HG02938 (cell line): ENCODE measurements at regions not wholly inside any gene's neighbourhood (a gene's known extent, or its start where the extent isn't known, plus 50 kb on each side); places are given as distances from the start of the nearest gene placed in this dataset.

Source experiments
- ATAC-seq: cut with Tn5 transposase; IDR thresholded peaks from one replicate; pipeline ENCODE4 v1.9.1; 2021; ENCODE audit warnings: mild to moderate bottlenecking, moderate library complexity; ENCODE audit not compliant: unreplicated experiment

DNA sequence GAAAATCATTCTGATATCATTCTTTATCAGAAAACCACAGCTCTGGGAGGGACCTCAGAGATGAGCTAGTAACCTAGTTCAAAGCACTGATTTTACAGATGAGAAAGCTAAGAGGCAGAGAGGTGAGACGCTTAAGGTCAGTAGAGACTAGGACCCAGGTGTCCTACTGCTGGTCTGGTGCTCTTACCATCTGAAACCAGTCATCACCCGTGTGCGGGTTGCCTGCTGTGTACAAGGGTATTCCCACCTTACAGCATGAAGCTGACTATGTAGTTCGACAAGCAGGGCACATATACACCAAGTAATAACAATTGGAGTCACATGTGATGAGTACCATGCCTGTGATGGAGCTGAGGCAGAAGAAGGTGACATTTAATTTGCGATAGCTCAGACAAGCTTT, 133.7 kb downstream of the ADAMTS15 start:
- ATAC-seq: no peak

DNA sequence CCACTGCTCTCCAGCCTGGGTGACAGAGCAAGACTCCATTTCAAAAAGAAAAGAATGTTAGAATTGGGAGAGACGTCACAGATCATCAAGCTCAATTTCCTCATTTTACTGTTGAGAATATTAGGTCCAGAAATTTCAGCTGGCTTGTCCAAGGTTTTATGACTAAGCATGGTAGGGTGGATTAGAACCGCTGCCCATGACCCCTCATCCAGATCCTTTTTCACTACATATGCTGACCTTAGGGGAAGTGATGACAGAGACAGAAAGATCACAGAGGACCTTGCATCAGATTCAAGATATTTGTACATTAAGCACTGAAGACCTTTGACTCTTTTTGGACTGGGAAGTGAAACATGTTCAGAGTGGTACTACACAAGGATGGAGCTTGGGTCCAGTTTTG, 134.5 kb downstream of the ADAMTS15 start:
- no peak for ATAC-seq

DNA sequence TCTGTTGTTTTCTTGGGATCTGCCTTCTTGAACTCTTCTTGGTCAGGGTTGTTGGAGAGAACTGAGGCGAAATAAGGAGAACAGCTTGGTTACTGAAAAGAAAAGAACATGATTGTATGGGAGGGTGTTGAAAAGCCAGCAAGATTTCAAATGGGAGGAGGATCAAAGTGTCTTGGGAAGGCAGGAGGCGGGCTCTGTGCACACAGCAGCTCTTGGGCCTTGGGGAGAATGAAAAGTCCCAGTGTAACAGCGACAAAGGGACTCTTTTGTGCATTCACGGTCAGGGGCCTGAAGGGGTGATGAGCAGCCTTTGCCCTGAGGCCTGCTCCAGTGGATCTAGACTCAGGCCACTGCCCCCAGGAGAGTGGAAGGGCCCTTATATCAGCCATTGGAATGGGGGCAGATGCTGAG, 135.4 kb downstream of the ADAMTS15 start:
- ATAC-seq: no peak

DNA sequence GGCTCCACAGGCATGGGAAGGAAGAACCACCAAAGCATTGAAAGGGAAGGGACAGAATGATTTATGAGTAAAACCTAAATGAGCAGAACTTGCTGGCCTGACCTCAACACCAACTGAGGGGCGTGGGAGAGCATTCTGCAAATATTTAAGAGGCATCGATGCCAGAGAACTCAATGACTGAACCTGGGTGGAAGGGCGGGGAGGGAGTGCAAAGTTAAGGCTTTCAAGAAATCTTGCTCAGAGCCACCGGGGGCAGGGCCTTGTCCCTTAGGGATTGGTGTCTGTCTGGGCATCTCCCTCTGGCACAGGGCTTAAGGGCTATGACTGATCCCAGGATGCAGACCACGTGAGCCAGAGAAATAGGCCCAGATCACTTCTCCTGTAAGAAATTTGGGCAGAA, 137.1 kb downstream of the ADAMTS15 start:
- no peak for ATAC-seq

DNA sequence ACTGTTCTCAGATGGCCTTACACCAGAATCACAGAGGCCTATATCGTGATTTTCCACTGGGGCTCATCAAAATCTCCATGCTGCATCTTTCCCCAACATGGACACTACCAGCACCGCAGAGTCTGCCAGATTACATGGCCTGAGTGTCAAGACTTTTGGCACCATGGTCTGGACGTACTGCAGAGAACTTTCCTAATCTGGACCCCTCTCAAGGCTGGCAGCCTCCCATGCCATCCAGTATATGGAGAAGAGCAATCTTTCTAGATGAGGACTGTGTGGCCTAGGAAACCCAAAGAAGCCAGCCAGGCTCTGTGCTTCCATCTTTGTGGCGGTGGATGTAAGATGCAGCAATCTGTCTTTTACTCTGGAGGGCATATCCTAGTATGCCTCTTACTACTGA, 139.2 kb downstream of the ADAMTS15 start:
- no peak for ATAC-seq

DNA sequence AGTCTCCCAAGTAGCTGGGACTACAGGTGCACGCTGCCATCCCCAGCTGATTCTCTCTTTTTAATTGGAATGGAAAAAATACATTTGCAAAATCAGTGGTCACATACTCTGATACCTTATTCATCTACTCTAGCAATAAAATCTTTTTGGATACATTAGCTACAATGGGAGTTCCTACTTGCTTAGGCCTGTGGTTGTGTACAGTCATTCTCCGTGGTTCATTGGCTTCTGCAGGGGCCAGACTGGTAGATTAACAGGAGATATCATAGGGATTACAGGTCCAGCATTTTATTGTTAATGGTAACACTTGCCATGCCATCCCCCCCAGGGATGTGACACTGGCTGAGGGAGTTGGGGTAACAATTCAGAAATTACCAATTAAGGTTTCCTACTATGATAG, 140.0 kb downstream of the ADAMTS15 start:
- no peak for ATAC-seq

DNA sequence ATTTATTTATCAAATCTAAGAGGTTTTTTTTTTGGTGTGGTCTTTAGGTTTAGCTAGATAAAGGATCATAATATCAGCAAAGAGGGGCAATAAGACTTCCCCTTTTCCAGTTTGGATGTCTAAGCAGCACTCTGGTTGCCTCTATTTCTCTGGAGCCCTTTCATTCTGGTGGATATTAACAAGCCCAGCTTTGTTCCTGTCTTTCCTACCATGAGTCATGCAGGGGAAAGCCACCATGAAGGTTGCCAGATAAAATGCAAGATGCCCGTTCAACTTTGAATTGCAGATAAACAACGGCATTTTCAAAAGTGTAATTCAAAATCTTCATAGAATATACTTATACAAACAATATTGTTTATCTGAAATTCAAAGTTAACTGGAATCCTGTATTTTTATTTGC, 143.6 kb downstream of the ADAMTS15 start:
- no peak for ATAC-seq

DNA sequence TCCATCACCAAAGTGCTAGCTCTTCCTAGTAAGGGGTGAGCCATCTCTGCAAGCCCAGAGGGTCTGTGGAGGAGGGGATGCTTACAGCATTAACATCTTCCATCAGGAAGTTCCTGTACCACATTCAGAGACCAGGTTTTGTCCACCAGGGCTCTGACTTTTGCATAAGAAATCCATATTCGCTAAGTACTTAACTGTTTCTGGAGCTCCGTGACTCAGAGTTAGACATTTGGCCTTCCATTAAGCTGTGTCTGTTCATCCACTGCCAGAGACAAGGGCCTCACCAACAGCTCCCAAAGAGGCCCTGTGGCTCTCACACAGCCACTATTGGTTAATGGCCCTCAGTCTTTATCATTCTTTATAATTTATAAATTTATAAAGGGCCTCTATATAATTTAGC, 144.6 kb downstream of the ADAMTS15 start:
- no peak for ATAC-seq

DNA sequence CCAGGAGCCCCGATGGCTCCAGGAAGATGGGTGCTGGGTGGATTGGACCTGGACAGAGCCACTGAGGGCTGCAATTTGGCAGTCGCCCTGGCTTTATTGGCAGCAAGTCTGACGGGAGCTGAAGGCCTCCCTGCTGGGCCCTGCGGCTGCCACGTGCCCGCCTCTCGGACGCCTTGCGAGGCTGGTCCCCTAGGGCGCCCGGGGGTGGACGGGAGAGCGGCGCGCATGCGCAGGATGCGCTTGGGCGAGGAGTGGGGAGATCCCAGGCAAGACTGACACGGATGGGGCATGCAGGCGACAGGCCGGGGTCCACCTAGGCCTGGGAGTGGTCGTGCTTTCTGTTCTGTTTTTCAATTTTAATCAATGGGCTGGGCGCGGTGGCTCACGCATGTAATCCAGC, 150.0 kb downstream of the ADAMTS15 start:
- no peak for ATAC-seq

DNA sequence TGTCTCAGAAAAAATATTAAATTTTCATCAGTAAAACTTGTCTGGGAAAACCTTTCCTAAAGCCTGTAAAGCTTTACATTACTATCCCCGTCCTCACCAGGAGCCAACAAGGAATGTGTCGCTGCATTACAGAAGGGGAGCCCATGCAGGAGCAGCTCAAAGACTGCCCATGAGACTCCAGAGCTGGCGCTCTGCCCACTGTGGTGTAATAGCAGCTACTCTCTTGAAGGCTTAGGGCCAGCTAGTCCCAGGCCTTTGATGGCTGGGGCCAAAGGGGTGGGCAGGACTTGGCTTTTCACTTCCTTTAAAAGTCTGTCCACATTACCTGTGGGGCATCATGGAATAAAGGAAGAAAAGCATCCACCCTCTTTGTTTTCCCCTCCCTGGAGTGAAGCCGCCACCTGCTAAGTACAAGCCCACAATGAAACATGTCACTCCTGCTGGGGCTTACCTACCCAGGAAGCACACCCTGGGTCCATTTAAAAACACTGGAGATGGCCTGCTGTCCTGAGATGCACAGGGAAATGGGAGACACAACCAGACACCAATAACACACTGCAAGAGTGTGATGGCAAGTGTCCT, 150.7 kb downstream of the ADAMTS15 start:
- ATAC-seq: no peak

DNA sequence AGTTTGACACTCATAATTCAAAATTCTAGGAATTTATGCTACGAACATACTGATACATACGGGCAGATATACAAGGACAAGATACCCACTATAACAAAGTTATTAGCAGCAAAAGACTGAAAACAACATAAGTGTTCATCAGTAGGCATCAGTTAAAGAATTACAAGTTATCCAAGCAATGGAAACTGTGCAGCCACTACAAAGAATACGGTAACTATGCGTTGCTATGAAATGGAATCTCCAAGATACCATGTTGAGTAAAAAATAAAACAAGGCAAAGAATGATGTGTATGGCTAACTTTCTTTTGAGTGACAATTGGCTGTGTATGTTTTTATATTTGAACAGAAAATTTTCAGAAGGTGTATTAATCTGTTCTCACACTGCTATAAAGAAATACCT, 151.7 kb downstream of the ADAMTS15 start:
- ATAC-seq: no peak

DNA sequence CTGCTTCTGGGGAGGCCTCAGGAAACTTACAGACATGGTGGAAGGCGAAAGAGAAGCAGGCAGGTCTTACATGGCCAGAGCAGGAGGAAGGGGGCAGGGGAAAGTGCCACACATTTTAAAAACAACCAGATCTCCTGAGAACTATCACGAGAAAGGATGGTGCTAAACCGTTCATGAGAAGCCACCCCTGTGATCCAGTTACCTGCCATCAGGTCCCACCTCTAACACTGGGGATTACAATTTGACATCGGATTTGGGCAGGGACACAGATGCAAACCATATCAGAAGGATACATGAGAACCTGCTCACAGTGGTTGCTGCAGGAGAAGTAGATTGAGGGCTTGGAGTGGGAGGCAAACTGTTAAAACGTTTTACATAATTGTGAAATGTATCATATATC, 152.2 kb downstream of the ADAMTS15 start:
- no peak for ATAC-seq

DNA sequence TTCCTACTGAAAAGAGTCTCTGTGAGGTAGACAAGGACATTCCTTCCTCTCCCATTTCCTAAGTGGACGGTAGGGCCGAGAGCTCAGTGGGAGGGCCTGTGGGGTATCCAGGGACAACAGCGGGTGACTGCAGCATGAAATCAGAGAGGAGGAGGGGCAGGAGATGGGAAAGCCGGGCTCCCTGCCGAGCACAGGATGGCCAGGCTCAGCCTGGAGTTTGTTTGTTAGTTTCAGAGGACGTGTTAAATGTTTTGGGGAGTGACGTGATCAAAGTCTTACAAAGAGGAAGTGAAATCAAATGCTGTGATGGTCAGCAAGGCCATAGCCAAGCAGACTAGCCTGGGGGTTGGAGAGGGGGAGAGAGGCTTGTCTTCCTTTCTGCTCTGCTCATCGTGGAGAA, 152.7 kb downstream of the ADAMTS15 start:
- no peak for ATAC-seq

DNA sequence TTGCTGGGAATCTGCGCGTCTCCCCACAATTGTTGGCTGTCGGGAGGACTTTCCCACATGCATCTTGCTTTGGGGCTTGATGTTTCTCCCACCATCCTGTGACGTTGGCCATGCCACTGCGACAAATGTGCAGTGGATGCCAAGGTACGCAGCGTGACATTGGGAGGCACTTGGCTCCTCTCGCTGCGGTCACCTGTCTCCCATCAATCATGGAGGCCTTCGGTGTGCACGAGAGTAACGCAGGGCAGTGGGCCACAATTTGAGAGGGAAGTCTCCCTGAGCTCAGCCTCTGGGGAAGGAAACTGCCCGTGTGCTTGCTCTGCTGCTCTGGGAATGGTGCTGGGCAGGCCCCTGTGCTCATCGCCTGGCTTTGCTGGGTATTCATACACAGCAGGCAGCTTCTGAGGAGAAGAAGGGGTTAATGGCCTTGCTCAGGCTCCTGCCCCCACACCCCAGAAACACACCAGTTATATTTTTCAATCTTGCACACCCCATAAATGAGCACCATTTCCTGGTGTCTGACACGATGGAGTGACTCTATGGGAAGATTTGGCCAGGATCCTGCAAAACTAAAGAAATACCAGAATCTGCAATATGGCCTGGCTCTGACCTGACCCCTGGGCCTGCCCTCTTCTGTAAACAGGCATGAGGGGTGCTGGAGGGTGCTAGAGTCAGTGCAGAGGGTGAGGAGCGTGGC, 153.5 kb downstream of the ADAMTS15 start:
- ATAC-seq: no peak

DNA sequence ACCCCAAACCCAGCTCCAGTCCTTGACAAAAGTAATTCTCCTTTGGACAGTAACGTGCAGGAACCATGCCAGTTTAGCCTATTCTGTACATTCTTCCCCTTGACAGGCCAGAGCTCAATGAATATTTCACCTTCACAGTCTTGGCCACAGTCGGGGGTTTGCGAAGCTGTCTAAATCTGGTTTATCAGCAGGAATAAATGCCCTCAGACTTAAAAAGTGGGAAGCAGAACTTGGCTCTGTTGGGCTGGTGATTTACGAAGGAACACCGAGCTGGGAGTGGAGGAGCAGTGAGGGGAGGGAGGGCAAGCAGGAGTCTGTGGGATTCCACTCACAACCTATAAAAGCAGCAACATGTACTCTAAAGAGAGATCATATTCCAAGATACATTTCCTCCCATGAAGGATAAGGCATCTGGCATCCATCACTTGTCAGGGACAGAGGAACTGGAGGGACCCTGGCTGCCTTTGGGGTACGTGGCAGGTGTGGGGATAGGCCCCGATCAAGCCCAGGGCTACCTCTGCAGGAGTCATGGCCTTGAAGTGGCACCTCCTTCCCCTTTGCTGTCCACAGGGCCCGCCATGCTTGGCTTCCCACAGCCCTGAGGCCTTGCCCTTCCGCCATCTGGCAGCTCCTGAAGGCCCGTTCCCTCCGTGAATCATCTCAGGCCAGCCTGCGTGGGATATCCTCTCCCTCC, 154.3 kb downstream of the ADAMTS15 start:
- no peak for ATAC-seq

DNA sequence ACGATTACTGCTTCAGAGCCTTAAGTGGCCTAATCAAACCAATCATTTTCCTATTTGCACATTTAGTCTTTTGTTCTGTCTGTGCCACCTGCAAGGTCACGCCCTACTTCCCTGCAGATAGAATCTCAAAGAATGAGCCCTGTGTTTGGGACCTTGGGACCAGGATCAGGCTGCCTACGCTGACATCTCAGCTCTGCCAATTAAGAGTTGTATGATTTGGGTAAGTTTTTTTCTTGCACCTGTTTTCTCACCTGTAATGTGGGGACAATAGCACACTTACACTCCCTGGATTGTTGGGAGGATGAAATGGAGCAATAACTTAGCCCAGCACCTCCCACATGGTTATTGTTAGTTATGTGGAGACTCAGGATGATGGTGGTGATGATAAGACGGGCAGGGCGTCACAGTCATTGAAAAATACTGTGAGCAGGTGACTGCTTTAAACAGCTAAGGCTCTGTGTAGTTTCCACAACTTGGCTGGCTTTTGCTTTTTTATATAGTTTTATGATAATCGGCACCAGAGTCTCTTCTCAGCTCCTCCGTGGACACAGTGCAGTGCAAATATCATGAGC, 155.0 kb downstream of the ADAMTS15 start:
- no peak for ATAC-seq

DNA sequence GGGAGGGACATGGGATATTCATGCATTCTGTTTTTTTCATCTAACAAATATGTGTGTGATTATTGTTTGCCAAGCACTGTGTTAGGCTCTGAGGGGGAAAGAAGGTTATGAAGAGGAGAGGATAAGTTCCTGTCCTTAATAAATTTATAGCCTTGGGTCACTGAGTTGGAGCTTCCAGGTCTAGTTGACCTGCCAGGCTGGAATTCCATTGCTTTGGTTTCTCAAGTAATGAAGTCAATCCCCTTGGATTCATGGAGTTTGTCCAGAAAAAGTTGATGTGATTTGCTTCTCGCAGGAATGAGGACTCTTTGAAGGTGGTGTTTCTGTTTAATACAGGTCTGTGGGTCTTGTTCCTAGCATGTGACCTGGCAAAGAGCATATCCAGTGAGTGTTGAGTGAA, 156.2 kb downstream of the ADAMTS15 start:
- ATAC-seq: no peak

DNA sequence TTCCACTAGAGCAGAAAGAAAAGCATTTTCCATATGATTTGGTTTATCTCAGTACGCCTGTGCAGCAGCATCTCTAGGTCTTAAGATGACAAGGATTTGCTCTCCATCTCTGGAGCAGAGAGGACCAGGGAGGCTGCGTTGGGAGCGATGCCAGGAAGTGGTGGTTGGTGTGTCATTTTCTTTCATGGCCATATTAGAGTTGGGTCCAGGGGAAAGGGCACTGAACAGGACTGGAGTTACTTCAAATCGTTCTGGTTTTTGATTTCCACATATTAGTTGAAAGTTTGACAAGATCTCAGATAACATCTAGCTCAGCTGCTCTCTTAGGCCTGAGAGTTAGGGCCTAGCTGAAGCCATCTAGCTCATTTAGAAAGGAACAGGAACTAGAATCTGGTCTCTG, 157.7 kb downstream of the ADAMTS15 start:
- ATAC-seq: no peak

DNA sequence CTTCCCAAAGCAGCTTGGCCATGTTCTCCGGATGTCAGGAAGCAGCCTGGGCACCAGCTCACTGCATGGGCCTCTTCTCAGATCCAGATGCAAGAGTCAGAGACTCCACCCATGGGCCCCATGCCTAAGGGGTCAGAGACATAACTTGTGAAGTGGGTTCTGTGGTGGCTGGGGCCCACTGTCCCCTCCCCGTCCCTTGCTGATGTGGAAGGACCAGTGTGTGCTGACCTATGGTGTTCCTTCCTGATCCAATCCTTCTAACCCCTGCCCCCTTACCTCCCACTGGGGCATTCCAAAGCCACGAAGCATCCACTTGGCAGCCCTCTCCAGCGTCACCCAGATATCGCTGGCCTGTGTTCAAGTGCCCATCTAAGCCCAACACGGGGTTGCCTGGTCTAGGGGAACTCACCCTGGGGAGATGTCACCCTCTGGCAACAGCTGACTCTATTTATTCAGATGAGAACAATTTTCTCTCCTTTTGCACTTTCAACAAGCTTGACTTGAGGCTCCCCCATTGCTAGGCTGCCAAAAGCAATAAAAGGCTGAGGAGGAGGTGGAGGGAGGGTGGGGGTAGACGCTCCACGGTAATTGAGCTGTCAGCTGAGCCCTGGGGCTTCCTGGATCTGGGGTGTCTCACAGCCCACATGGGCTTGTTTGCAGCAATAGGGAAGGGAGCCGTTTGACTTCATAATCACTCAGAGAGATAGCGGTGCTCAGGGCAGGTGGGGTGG, 158.5 kb downstream of the ADAMTS15 start:
- ATAC-seq: no peak

DNA sequence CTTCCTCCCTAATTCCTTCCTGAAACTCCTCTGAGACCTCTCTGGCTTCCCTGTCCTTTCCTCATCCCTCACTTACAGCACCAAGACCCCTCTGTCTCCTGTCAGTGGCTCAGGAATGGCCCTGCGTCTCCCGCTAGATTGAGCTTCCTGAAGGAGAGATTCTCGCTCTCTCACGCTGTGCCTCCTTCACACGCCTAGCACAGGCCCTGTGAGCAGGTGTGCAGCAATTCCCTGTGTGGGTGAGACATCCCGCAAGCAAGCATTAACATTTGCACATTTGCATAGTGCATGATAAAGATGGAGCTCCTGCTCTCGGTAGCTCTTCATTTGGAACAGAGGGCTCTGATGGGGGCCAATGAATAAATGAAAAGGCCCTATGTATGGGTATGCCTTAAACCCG, 159.8 kb downstream of the ADAMTS15 start:
- no peak for ATAC-seq
